NCI-H1694 treated with DMSO at 0.1 percent for 48 hours (cell line): ENCODE measurements at regions not wholly inside any gene's neighbourhood (a gene's known extent, or its start where the extent isn't known, plus 50 kb on each side); places are given as distances from the start of the nearest gene placed in this dataset.

ENCODE experiments used
- DNase-seq: peaks from one replicate; lab custom pipeline; 2025; lab: John Stamatoyannopoulos, UW

DNA sequence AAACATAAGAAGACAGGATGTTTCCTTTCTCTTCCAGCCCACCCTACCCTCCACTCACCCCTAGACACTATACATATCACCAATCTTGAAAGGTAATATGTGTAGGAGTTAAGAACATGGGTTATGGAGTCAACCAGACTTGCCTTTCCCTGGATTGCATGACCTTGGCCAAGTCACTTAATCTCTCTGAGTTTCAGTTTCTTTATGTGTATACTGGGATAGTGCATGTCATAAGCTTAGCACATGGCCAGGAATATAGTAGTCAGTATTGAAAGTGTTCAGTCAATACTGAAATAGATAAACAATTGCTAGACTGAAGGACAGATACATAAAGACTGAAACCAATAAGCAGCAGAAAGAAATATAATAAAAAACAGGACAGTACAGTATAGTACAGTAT, 283.2 kb upstream of the STT3B start:
- no peak for DNase-seq

GRCh38 chr3:31250116-31250777, 282.5 kb upstream of the STT3B start:
- DNase-seq, result no peak

GRCh38 chr3:31251083-31251482, 281.6 kb upstream of the STT3B start:
- no peak for DNase-seq

DNA sequence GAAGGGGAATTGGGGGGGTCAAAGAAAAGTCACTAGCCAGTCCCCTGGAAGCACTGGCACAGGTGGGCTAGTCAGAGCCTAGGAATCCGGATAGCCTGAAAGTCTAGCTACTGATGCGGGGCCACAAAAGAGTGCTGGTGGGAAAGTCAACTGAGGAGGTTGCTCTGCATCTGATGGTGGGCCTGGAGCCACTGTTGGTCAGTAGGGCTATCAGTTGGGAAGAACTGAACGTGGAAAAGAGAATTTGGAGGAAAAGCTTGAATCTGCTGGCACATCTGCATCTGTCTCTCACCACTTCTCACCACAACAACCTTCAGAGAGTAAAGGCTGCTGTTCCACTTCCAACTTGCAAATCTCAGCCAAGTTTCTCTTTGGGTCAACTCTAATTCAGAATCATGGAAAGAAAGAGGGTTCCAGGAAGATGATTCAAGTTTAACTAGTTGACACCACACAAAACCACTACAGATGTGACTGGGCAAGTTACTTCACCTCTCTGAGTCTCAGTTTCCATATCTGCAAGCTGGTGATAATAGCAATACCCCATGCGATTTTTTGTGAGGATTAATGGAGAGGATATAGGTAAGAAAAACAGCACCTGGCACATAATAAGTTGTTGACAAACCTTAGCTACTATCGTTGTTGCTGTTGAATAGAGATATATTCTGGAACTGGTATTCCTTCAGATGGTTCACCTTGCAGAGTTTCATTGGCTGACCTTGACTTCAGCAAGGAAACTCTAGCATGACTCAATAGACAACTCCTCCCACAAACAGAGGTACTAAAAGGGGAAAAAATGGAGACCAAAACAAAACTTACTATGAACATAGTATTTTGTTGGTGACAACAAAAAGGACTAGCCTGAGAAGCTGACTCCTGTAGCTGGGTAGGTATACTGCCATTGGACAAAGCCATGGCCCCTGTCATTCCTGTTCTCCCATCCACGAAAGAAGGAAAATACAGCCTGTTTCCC, 280.2 kb upstream of the STT3B start:
- DNase-seq, result no peak

DNA sequence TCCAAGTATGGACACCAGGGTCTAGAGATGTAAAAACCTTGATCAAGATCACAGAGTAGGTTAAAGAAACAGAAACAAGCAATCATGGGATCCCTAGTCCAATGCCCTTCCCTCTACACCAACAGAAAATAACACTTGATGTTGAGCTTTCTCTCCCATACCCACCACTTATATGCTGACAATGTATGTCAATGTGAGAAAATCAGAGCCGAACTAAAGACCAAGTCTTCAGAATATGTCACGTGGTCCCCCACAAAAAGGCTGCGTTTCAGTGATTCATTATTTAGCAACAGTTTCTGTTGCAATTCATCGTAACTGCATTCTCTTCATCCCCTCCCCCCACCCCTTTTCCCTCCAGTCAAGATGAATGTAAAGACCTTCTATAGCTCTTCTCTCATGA, 278.9 kb upstream of the STT3B start:
- DNase-seq, result no peak

GRCh38 chr3:31254483-31254882, 278.2 kb upstream of the STT3B start:
- DNase-seq, result no peak

GRCh38 chr3:31255007-31255581, 277.6 kb upstream of the STT3B start:
- no peak for DNase-seq

GRCh38 chr3:31262201-31262600, 270.5 kb upstream of the STT3B start:
- no peak for DNase-seq

- DNase-seq, result no peak
Observed at GRCh38 chr3:31263897-31264296, 268.8 kb upstream of the STT3B start.

DNA sequence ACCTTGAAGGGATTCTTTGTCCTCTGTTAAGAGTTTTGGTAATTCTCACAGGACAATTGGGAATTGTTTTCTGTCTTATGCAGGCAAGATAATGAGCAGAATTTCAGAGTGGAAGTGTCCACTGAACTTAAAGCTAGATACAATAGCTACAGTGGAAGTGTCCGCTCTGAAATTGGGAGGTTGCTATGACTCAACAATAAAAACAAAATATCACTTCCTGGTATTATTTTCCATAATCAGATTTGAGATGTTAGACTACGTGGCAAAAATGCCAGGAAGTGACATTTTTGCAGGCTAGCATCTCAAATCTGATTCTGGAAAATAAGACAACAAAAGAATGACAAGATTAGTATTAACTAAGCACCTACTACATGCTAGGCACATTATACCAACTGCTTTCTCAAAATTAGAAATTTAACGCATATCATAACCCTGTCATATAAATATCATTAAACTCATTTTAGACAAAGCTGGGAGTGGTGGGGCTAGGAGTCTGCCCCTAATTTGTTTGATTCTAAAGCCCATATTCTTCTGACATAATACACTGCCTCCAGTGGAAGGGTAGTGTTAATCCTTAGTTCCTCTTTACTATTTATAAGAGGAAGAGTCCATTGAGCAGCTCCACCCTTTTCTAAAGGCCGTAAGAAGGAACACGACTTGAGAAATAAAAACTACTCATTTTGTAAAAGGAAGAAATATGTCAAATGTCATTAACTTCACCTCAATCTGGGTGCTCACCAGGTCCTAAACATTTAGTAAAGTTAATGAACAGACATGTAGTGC, 266.9 kb upstream of the STT3B start:
- no peak for DNase-seq

- no peak for DNase-seq
Observed at GRCh38 chr3:31268868-31269267, 263.9 kb upstream of the STT3B start.

DNA sequence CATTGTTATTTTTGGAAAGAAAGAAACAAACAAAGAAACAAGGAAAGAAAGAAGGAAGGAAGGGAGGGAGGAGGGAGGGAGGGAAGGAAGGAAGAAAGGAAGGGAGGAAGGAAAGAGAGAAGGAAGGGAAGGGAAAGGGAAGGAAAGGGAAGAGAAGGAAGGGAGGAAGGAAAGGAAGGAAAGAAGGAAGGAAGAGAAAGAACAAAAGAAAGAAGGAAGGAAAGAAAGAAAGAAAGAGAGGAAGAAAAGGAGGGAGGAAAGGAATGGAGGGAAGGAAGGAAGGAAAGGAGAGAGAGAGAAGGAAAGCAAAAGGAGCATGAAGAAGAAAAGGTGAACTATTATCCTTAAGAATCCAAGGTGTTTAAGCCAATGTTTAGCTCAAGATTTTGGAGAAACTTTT, 262.7 kb upstream of the STT3B start:
- no peak for DNase-seq

GRCh38 chr3:31274326-31275024, 258.2 kb upstream of the STT3B start:
- no peak for DNase-seq

GRCh38 chr3:31275038-31275572, 257.6 kb upstream of the STT3B start:
- DNase-seq, result no peak

- no peak for DNase-seq
Observed at GRCh38 chr3:31275583-31275982, 257.1 kb upstream of the STT3B start.

DNA sequence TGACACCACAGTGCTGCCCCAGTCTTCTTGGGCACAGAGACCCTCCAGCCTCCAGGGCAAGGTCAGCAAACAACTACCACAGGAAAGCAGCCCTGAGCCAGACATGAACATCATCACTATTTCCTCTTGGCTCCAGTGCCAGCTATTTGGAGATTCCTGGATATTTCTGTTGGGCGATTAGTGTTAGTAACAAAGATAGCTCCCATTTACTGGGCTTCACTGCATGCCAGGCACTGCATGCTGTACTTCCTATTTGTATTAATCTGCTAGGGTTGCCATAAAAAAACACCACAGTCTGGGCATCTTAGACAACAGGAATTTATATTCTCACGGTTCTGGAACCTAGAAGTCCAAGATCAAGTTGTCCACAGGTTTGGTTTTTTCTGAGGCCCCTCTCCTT, 255.1 kb upstream of the STT3B start:
- no peak for DNase-seq

- no peak for DNase-seq
Observed at GRCh38 chr3:31278532-31278931, 254.2 kb upstream of the STT3B start.

DNA sequence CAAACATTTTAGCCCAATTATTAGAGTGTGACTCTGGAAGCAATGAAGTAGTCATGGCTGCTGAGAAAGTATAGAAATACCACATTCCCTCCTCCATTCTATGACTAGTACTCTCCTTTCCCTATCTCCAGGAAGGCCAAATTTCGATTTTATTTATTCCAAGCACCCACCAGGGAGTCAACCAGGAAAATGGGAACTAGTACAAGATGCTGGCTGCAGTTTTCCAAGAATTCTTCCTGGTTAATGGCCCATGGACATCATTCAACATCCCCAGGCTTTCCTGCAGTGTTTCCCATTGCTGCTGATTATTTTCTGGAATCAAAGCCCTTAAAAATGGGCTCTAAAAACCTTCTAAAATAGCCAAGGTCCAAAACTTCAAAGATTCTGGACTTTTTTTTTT, 247.9 kb upstream of the STT3B start:
- DNase-seq, result no peak

DNA sequence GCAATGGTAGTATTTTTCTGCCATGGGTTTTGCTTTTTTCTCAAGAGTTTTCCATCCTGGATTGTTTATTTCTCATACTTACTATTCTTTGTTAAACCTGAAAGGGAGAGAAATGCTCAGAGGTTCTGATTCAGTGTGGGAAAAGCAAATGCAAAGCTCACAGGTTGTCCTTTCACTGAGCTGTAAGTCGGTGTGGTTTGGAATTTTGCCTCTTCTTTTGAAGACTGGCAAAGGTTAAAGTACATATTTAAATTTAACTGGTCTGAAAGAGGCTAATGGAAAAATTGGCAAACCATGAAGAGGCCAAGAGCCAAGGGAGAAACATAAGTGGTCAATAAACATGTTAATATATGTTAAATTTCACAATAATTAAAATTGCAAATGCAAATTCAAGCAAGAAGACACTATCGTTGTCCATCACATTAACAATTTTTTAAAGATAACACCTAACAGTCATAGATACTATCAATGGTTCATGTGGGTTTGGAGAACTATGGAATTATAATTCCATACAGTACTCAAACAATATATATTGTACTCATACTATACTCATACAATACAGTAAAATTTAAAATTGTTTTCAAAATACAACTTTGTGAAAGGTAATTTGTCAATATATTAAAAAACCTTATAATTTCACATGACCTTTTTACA, 246.8 kb upstream of the STT3B start:
- no peak for DNase-seq

GRCh38 chr3:31288224-31288623, 244.5 kb upstream of the STT3B start:
- no peak for DNase-seq

- no peak for DNase-seq
Observed at GRCh38 chr3:31288641-31289100, 244.1 kb upstream of the STT3B start.
